Endothelial cell of umbilical vein (primary cell): ENCODE measurements at regions not wholly inside any gene's neighbourhood (a gene's known extent, or its start where the extent isn't known, plus 50 kb on each side); places are given as distances from the start of the nearest gene placed in this dataset.
"Not testable (repeated sequence)": the region's sequence is repeated elsewhere in the genome, so short reads cannot be mapped to it uniquely, and the experiment has no call there.

Source experiments
- BruUV-seq: library from RNA; stranded (reverse); fragments of 400-500 nt; replicated peaks from 2 replicates; lab custom pipeline; 2021; lab: Mats Ljungman, UMichigan
- CTCF ChIA-PET: fragments of 300-600, 350-600 bp; sonication (Branson Sonifier 250); formaldehyde crosslinking; loops from one replicate; lab custom pipeline; 2021; ENCODE audit warnings: antibody characterized with exemption, inconsistent platforms; lab: Charles Lee
- POLR2A ChIA-PET: fragments of 300-600, 350-600 bp; sonication (Branson Sonifier 250); formaldehyde crosslinking; loops from one replicate; lab custom pipeline; 2021; ENCODE audit warnings: antibody characterized with exemption, inconsistent platforms; lab: Charles Lee
- DNase-seq: peaks from one replicate; pipeline ENCODE4 v3.0.0-alpha.2; 2011; ENCODE audit warnings: low read depth, low spot score
- FAIRE-seq: peaks from 2 replicates; lab custom pipeline; 2011; peaks lifted over from hg19 to GRCh38; lab: Jason Lieb, UNC
- H2AFZ ChIP-seq: 2 replicates; pipeline ENCODE4 v1.6.0; 2012; ENCODE audit warnings: low read depth, low read length, control low read depth, inconsistent platforms
- H3K27ac ChIP-seq: 2 replicates; pipeline ENCODE4 v1.5.1; 2011; ENCODE audit warnings: low read depth, mild to moderate bottlenecking, control low read depth, low read length, moderate library complexity; ENCODE audit not compliant: insufficient read depth
- H3K27me3 ChIP-seq, 2 experiments: 2 replicates each; pipeline versions ENCODE4 v1.6.0 to v1.6.1; 2011; ENCODE audit warnings: low read length in 2 of 2, mixed read lengths in 1 of 2; ENCODE audit not compliant: control insufficient read depth in 2 of 2, insufficient read depth in 2 of 2
- H3K36me3 ChIP-seq, 2 experiments: 2 replicates in 1 of 2; 3 replicates in 1 of 2; pipeline ENCODE4 v1.5.1; 2011; ENCODE audit warnings: low read length in 2 of 2, mild to moderate bottlenecking in 1 of 2, moderate library complexity in 1 of 2; ENCODE audit not compliant: control insufficient read depth in 2 of 2, insufficient read depth in 2 of 2; ENCODE audit errors: extremely low read depth in 1 of 2
- H3K4me1 ChIP-seq: 3 replicates; pipeline ENCODE4 v1.5.1; 2011; ENCODE audit warnings: mild to moderate bottlenecking, low read length; ENCODE audit not compliant: control insufficient read depth, insufficient read depth; ENCODE audit errors: extremely low read depth
- H3K4me2 ChIP-seq: 2 replicates; pipeline ENCODE4 v1.6.1; 2011; ENCODE audit warnings: low read length, control low read depth, mixed read lengths; ENCODE audit not compliant: insufficient read depth
- H3K4me3 ChIP-seq, 3 experiments: fragments of 200-600 bp in 1 of 3; sonication (generic), shearing (Covaris generic) in 1 of 3; replicated peaks in 1 of 3; 2 replicates each; pipeline ENCODE4 v1.5.1; 2011 to 2016; ENCODE audit warnings: control low read depth in 3 of 3, low read length in 3 of 3, mild to moderate bottlenecking in 2 of 3, inconsistent platforms in 1 of 3, low read depth in 1 of 3, moderate library complexity in 1 of 3; ENCODE audit not compliant: insufficient read depth in 1 of 3
- H3K79me2 ChIP-seq: 2 replicates; pipeline ENCODE4 v1.6.0; 2012; ENCODE audit warnings: low read length, inconsistent platforms; ENCODE audit not compliant: control insufficient read depth, insufficient read depth
- H3K9ac ChIP-seq: replicated peaks from 2 replicates; pipeline ENCODE3; 2011; ENCODE audit warnings: low read length, control low read depth; ENCODE audit not compliant: insufficient read depth; ENCODE audit errors: extremely low read depth
- H3K9me1 ChIP-seq: replicated peaks from 3 replicates; pipeline ENCODE4 v1.6.0; 2011; ENCODE audit warnings: mild to moderate bottlenecking, low read length; ENCODE audit not compliant: control insufficient read depth, insufficient read depth; ENCODE audit errors: extremely low read depth
- H3K9me3 ChIP-seq: replicated peaks from 2 replicates; pipeline ENCODE4 v1.5.1; 2012; ENCODE audit warnings: low read length, inconsistent platforms; ENCODE audit not compliant: control insufficient read depth, insufficient read depth
- H4K20me1 ChIP-seq: replicated peaks from 2 replicates; pipeline ENCODE3; 2011; ENCODE audit warnings: mild to moderate bottlenecking, low read length; ENCODE audit not compliant: control insufficient read depth, insufficient read depth; ENCODE audit errors: extremely low read depth
- CTCF ChIP-seq, 2 donors: IDR thresholded peaks; 1 replicate in 1 of 2; 2 replicates in 1 of 2; pipeline ENCODE4 v1.5.1; 2011; ENCODE audit warnings: low read length in 2 of 2, mild to moderate bottlenecking in 2 of 2, moderate library complexity in 2 of 2, control low read depth in 1 of 2, inconsistent platforms in 1 of 2, low read depth in 1 of 2; ENCODE audit not compliant: insufficient read depth in 1 of 2; ENCODE audit errors: extremely low read depth in 1 of 2
- EZH2 ChIP-seq: IDR thresholded peaks from 2 replicates; pipeline ENCODE4 v1.6.1; 2012; ENCODE audit warnings: borderline replicate concordance, low read depth, mild to moderate bottlenecking, moderate library complexity, low read length, inconsistent platforms; ENCODE audit not compliant: severe bottlenecking
- FOS ChIP-seq: IDR thresholded peaks from 2 replicates; pipeline ENCODE4 v1.6.1; 2011; ENCODE audit warnings: mild to moderate bottlenecking, low read length, moderate library complexity, borderline replicate concordance; ENCODE audit not compliant: insufficient read depth
- GATA2 ChIP-seq: IDR thresholded peaks from 2 replicates; pipeline ENCODE4 v1.7.0; 2011; ENCODE audit warnings: low read depth, mild to moderate bottlenecking, moderate library complexity, mixed read lengths, low read length; ENCODE audit not compliant: insufficient read length, insufficient read depth
- JUN ChIP-seq: IDR thresholded peaks from 2 replicates; pipeline ENCODE4 v1.6.1; 2011; ENCODE audit warnings: borderline replicate concordance, low read depth; ENCODE audit not compliant: insufficient read length, insufficient read depth
- MAX ChIP-seq: IDR thresholded peaks from 2 replicates; pipeline ENCODE4 v1.6.1; 2011; ENCODE audit not compliant: insufficient read depth, insufficient read length
- MYC ChIP-seq: IDR thresholded peaks from one replicate; pipeline ENCODE4 v1.6.1; 2011; ENCODE audit warnings: mild to moderate bottlenecking, low read depth, low read length
- POLR2A ChIP-seq: IDR thresholded peaks from 2 replicates; pipeline ENCODE4 v1.6.1; 2012; ENCODE audit warnings: low read depth, mild to moderate bottlenecking, control low read depth, low read length
- POLR2AphosphoS5 ChIP-seq: IDR thresholded peaks from 2 replicates; pipeline ENCODE4 v1.6.1; 2012; ENCODE audit warnings: low read depth, mild to moderate bottlenecking, control low read depth, low read length, moderate library complexity; ENCODE audit not compliant: insufficient read depth
- dilution Hi-C: fragments of 300-500 bp; cut with MboI; formaldehyde crosslinking; loops from one replicate; pipeline ENCODE4 v1.15.0; 2019; ENCODE audit warnings: low sequenced_read_pairs; ENCODE audit not compliant: extremely low pct_ligation_motif_present
- intact Hi-C: fragments of 100-400 bp; cut with micrococcal nuclease; formaldehyde crosslinking; loops from one replicate; pipeline ENCODE4 v1.10.0; 2022

- ChIA-PET CTCF (no interaction called here), POLR2A (no interaction called here)
- TF ChIP-seq MAX = no peak
- TF ChIP-seq JUN = no peak
- TF ChIP-seq FOS = no peak
- no peak for TF ChIP-seq CTCF (IDR thresholded peaks at IDR 0.05; ENCODE audit: extremely low read depth in 1 of 2, insufficient read depth in 1 of 2, low read depth in 1 of 2, low read length in 2 of 2)
- TF ChIP-seq POLR2AphosphoS5 = no peak
- TF ChIP-seq POLR2A = no peak
- TF ChIP-seq GATA2 = no peak
- no peak for TF ChIP-seq EZH2
- TF ChIP-seq MYC = no peak
- intact Hi-C loops = no loop called here
- Histone ChIP-seq H3K36me3 (no peaks in the 10 kb centered on the region), H3K9ac (no peak overlapping the region), H3K27me3 (no peaks in the 10 kb centered on the region), H2AFZ (no peak overlapping the region), H3K4me2 (no peak overlapping the region), H3K9me1 (no peaks in the 10 kb centered on the region), H3K27ac (no peak overlapping the region), H3K4me1 (no peaks in the 10 kb centered on the region), H3K9me3 (no peaks in the 10 kb centered on the region), H3K79me2 (no peaks in the 10 kb centered on the region), H4K20me1 (no peaks in the 10 kb centered on the region), H3K4me3 (no peak overlapping the region)
- dilution Hi-C loops = no loop called here
- BruUV-seq = no TSS peak
- no peak for FAIRE-seq
- no peak for DNase-seq
These were observed 78.3 kb downstream of the DMAC1 start for GRCh38 chr9:7721291-7721690.

GRCh38 chr9:7713088-7713487 lies 86.5 kb downstream of the DMAC1 start:
- dilution Hi-C loops, H4K20me1 ChIP-seq, H3K9me1 ChIP-seq, H3K4me1 ChIP-seq, BruUV-seq, H3K79me2 ChIP-seq, H3K36me3 ChIP-seq, H3K9ac ChIP-seq, FAIRE-seq, H3K9me3 ChIP-seq, H3K4me3 ChIP-seq, DNase-seq, H3K27me3 ChIP-seq, POLR2A ChIA-PET, H3K4me2 ChIP-seq, CTCF ChIA-PET, H2AFZ ChIP-seq, H3K27ac ChIP-seq: not testable (repeated sequence)
- intact Hi-C loops = loop anchor here (2.0 kb wide), 1 partner anchor 50 kb away; no protein-coding TSS in a partner anchor
